ENCODE measurements at regions not wholly inside any gene's neighbourhood (a gene's known extent, or its start where the extent isn't known, plus 50 kb on each side); places are given as distances from the start of the nearest gene placed in this dataset.

DNA sequence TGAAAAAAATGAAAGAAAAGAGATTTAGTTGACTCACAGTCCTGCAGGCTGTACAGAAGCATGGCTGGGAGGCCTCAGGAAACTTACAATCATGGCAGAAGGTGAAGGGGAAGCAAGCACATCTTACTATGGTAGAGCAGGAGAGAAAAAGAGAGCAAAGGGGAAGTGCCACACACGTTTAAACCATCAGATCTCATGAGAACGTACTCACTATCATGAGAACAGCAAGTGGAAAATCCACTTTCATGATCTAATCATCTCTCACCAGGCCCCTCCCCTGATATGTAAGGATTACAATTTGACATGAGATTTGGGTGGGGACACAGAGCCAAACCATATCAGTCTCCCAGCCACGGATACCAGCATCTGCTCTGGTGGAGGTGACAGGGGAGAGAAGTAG is 50.8 kb upstream of the CPOX start:
- no peaks in the 10 kb centered on the region for H3K36me3 ChIP-seq
- TF ChIP-seq POLR2AphosphoS5 (IDR thresholded peaks at IDR 0.05) (no peak), POLR2A (IDR thresholded peaks at IDR 0.05) (no peak)
- TF ChIP-seq, protein P1, sequence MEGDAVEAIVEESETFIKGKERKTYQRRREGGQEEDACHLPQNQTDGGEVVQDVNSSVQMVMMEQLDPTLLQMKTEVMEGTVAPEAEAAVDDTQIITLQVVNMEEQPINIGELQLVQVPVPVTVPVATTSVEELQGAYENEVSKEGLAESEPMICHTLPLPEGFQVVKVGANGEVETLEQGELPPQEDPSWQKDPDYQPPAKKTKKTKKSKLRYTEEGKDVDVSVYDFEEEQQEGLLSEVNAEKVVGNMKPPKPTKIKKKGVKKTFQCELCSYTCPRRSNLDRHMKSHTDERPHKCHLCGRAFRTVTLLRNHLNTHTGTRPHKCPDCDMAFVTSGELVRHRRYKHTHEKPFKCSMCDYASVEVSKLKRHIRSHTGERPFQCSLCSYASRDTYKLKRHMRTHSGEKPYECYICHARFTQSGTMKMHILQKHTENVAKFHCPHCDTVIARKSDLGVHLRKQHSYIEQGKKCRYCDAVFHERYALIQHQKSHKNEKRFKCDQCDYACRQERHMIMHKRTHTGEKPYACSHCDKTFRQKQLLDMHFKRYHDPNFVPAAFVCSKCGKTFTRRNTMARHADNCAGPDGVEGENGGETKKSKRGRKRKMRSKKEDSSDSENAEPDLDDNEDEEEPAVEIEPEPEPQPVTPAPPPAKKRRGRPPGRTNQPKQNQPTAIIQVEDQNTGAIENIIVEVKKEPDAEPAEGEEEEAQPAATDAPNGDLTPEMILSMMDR (IDR thresholded peaks at IDR 0.05) = no peak
- intact Hi-C loops (cut with DNase I) = no loop called here
- H3K27me3 ChIP-seq (replicated peaks; ENCODE audit: insufficient read depth) = no peaks in the 10 kb centered on the region
- DNase-seq (ENCODE audit: low spot score) = no peak
- WGBS = 90% methylated on average over 3 of the region's 3 CpGs
- H3K27ac ChIP-seq = no peak overlapping the region
- no peak overlapping the region for H3K4me3 ChIP-seq
- H3K4me1 ChIP-seq (replicated peaks) = no peaks in the 10 kb centered on the region
- no peaks in the 10 kb centered on the region for H3K9me3 ChIP-seq

DNA sequence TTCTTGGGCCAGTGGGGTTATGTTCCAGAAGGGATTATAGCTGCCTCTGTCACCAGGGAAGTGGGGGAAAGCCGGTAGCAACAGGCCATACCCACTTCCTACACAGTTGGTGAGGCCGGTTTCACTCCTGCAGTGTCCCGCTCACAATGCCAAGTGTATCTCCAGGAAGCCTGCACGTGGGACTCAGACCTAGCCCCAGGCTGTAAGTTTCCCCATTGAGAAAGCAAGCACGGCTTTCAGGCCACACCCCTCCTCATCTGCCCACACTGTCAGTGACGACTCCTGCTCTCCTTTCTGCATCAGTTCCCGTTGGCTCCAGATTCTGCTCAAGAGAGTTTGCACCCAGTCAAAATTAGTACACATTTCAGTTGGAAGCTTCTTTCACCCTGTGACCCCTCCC is 51.6 kb upstream of the CPOX start:
- DNase-seq (ENCODE audit: low spot score) = no peak
- no peak overlapping the region for H3K4me3 ChIP-seq
- TF ChIP-seq POLR2A (IDR thresholded peaks at IDR 0.05) (no peak), POLR2AphosphoS5 (IDR thresholded peaks at IDR 0.05) (no peak)
- TF ChIP-seq, protein P1 (IDR thresholded peaks at IDR 0.05) = no peak
- H3K27me3 ChIP-seq (replicated peaks; ENCODE audit: insufficient read depth) = no peaks in the 10 kb centered on the region
- no peaks in the 10 kb centered on the region for H3K36me3 ChIP-seq
- H3K27ac ChIP-seq = no peak overlapping the region
- intact Hi-C loops (cut with DNase I) = no loop called here
- WGBS = 51% methylated on average over 7 of the region's 7 CpGs
- no peaks in the 10 kb centered on the region for H3K4me1 ChIP-seq (replicated peaks)
- no peaks in the 10 kb centered on the region for H3K9me3 ChIP-seq

DNA sequence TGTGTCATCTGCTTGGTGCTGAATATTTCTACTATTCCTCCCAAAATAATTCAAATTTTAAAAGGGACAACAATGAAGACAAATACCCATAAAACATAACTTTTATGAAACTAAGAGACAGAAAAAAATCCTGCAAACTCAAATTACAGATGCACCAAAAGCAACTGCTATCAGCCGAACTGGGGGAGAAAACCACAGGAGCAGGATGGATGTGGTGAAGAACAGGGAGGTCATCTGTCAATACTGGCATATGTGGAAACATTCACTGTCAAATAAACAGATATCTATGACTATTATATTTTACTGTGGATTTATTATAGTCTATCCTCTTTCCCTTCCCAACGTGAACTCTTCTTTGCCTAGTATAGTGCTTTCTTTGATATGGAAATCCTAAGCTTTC is 53.3 kb upstream of the CPOX start:
- intact Hi-C loops (cut with DNase I) = no loop called here
- 29% methylated on average over 2 of the region's 2 CpGs for WGBS
- no peak for DNase-seq (ENCODE audit: low spot score)
- no peaks in the 10 kb centered on the region for H3K27me3 ChIP-seq (replicated peaks; ENCODE audit: insufficient read depth)
- no peak for TF ChIP-seq POLR2AphosphoS5 (IDR thresholded peaks at IDR 0.05)
- TF ChIP-seq, protein P1 (IDR thresholded peaks at IDR 0.05) = no peak
- no peak for TF ChIP-seq POLR2A (IDR thresholded peaks at IDR 0.05)
- H3K36me3 ChIP-seq = no peaks in the 10 kb centered on the region
- H3K27ac ChIP-seq = no peak overlapping the region
- no peak overlapping the region for H3K4me3 ChIP-seq
- H3K4me1 ChIP-seq (replicated peaks) = no peaks in the 10 kb centered on the region
- no peaks in the 10 kb centered on the region for H3K9me3 ChIP-seq

DNA sequence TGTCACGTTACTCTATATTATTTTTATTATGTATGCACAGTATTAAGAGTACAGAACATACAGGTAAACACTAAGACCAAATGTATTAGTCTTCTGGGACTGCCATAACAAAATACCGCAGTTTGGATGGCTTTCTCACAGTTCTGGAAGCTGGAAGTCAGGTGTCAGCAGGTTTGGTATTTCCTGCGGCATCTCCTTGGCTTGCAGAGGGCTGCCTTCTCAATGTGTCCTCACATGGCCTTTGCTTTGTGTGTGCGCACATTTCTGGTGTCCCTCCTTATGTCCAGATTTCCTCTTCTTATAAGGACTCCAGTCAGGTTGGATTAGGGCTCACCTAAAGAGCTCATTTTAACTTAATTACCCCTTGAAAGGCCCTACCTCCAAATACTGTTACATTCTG is 53.8 kb upstream of the CPOX start:
- H3K36me3 ChIP-seq = no peaks in the 10 kb centered on the region
- H3K4me1 ChIP-seq (replicated peaks) = no peaks in the 10 kb centered on the region
- 71% methylated on average over 4 of the region's 4 CpGs for WGBS
- TF ChIP-seq, protein P1 (IDR thresholded peaks at IDR 0.05) = no peak
- TF ChIP-seq POLR2AphosphoS5 (IDR thresholded peaks at IDR 0.05) = no peak
- DNase-seq (ENCODE audit: low spot score) = no peak
- no peak overlapping the region for H3K27ac ChIP-seq
- no peak overlapping the region for H3K4me3 ChIP-seq
- H3K27me3 ChIP-seq (replicated peaks; ENCODE audit: insufficient read depth) = no peaks in the 10 kb centered on the region
- H3K9me3 ChIP-seq = no peaks in the 10 kb centered on the region
- intact Hi-C loops (cut with DNase I) = no loop called here

DNA sequence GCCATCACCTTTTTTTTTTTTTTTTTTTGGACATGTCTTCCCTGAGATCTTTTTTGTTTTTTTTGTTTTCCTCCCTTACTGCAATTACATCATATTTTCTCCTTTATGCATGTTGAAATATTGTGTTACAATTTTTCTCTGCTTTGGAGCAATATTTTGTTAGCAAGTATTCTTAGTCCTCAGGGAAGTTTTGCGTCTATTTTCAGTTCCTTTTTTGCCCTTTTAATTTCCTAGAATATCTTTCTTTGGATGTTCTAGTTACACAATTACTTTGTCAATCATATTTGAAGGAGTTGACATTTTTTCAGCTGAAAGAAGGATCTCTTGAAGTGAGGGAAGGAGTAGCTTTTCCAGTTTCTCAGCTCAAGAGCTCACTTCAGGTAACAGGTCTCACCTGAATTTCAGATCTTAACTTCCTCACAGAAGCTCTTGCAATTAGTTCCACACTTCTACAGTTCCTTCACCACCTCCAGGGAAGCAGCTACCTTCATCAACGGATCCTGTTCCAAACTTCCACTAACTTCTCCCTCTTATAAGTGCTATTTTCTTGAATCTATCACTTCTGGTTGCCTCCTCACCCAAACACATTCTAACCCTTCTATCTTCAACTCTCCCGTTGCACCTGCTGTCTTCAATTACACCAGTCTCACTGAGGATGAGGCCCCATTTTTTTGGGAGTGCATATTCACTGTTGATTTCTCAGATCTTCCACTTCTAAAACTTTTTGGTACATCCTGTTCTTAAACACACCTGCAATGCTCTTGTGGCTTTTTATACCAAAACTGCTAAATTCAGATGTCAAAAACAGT is 57.8 kb upstream of the CPOX start:
- intact Hi-C loops (cut with DNase I) = no loop called here
- TF ChIP-seq, protein P1 (IDR thresholded peaks at IDR 0.05) = no peak
- no peak for TF ChIP-seq POLR2A (IDR thresholded peaks at IDR 0.05)
- no peak for TF ChIP-seq POLR2AphosphoS5 (IDR thresholded peaks at IDR 0.05)
- Histone ChIP-seq H3K9me3 (no peaks in the 10 kb centered on the region), H3K36me3 (no peaks in the 10 kb centered on the region), H3K4me1 (replicated peaks) (no peaks in the 10 kb centered on the region), H3K4me3 (no peak overlapping the region), H3K27me3 (replicated peaks; ENCODE audit: insufficient read depth) (no peaks in the 10 kb centered on the region), H3K27ac (no peak overlapping the region)
- DNase-seq (ENCODE audit: low spot score) = no peak
- 66% methylated on average over 3 of the region's 3 CpGs for WGBS
